Lower lobe of right lung (tissue), 2 donors: ENCODE measurements at regions not wholly inside any gene's neighbourhood (a gene's known extent, or its start where the extent isn't known, plus 50 kb on each side); places are given as distances from the start of the nearest gene placed in this dataset.

ENCODE experiments used
- ATAC-seq, 2 donors: fragments of 200-7000 bp; cut with Tn5 transposase; one replicate each; pipeline ENCODE4 v1.9.1; 2020 to 2022; ENCODE audit warnings: mild to moderate bottlenecking in 2 of 2, moderate library complexity in 2 of 2
- DNase-seq: peaks from one replicate; pipeline ENCODE4 v3.0.0-alpha.2; 2020
- H3K27ac ChIP-seq: fragments of 200-600 bp; one replicate; pipeline ENCODE4 v1.8.0; 2022
- H3K27me3 ChIP-seq: fragments of 200-600 bp; one replicate; pipeline ENCODE4 v1.8.0; 2022; ENCODE audit warnings: low read depth
- H3K36me3 ChIP-seq: fragments of 200-600 bp; one replicate; pipeline ENCODE4 v1.8.0; 2022; ENCODE audit warnings: mild to moderate bottlenecking
- H3K4me1 ChIP-seq: fragments of 200-600 bp; one replicate; pipeline ENCODE4 v1.8.0; 2022
- H3K4me3 ChIP-seq: fragments of 200-600 bp; one replicate; pipeline ENCODE4 v1.8.0; 2022; ENCODE audit warnings: mild to moderate bottlenecking
- H3K9me3 ChIP-seq: fragments of 200-600 bp; one replicate; pipeline ENCODE4 v1.8.0; 2022
- intact Hi-C: fragments of 100-400 bp; cut with DNase I; formaldehyde crosslinking; loops from one replicate; pipeline ENCODE4 v1.11.0; 2022
- TF ChIP-seq, protein P1 (sequence below): fragments of 200-600 bp; IDR thresholded peaks from one replicate; pipeline ENCODE4 v1.8.0; 2022; ENCODE audit warnings: antibody characterized with exemption, mild to moderate bottlenecking
- donor health status: DM: no; HTN: yes; CAD: no; lungs with severe emphysema.

DNA sequence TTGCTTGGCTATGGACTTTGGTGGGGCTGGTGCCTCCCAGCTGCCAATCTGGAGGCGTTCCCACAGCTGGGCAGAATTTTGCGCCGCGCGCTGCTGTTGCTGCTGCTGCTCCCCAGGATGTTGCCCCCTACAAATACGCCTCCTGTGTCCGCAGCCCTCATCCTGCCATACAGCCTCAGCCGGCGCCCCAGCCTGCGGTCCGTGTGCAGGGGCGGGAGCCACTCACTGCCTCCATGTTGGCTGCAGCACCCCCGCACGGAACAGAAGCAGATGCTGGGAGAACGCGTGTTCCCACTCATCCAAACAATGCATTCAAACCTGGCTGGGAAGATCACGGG, 197.7 kb upstream of the MCTP2 start:
- no peak overlapping the region for H3K4me3 ChIP-seq
- TF ChIP-seq, protein P1, sequence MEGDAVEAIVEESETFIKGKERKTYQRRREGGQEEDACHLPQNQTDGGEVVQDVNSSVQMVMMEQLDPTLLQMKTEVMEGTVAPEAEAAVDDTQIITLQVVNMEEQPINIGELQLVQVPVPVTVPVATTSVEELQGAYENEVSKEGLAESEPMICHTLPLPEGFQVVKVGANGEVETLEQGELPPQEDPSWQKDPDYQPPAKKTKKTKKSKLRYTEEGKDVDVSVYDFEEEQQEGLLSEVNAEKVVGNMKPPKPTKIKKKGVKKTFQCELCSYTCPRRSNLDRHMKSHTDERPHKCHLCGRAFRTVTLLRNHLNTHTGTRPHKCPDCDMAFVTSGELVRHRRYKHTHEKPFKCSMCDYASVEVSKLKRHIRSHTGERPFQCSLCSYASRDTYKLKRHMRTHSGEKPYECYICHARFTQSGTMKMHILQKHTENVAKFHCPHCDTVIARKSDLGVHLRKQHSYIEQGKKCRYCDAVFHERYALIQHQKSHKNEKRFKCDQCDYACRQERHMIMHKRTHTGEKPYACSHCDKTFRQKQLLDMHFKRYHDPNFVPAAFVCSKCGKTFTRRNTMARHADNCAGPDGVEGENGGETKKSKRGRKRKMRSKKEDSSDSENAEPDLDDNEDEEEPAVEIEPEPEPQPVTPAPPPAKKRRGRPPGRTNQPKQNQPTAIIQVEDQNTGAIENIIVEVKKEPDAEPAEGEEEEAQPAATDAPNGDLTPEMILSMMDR = no peak
- H3K9me3 ChIP-seq = no peaks in the 10 kb centered on the region
- no peaks in the 10 kb centered on the region for H3K27me3 ChIP-seq
- intact Hi-C loops = no loop called here
- H3K36me3 ChIP-seq = no peaks in the 10 kb centered on the region
- no peak overlapping the region for H3K27ac ChIP-seq
- no peaks in the 10 kb centered on the region for H3K4me1 ChIP-seq
- DNase-seq (no peak), ATAC-seq (no peak)

DNA sequence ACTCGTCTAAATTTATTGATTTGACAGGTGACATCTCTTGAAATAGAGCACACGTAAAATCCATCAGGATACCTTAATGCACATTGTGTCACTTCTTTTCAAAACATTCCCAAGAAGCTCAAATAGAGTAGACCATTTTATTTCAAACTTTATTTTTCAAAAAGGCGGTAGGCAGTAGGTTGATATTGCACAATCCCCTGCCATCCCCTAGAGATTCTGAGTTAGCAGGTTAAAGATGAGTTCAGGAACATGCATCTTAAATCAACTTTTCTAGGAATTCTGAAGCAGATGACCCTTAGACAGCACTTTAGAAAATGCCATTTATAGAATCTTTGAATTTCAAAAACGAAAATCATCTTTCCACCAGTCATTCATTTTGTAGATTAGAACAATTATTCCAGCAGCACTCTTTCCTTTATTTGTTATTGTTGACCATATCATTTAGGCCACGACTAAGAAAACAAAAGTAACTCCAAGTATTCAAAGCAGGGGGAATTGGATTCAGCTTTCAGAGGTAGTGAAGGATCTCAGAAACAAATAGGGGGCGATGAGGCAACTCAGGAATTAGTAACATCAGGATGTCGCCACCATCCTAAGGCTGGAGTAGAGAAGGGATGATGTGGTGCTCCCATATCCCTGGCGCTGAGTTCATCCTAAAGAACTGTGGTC, 198.2 kb upstream of the MCTP2 start:
- DNase-seq (no peak), ATAC-seq (no peak)
- Histone ChIP-seq H3K4me1 (no peaks in the 10 kb centered on the region), H3K9me3 (no peaks in the 10 kb centered on the region), H3K27me3 (no peaks in the 10 kb centered on the region), H3K27ac (no peak overlapping the region), H3K4me3 (no peak overlapping the region), H3K36me3 (no peaks in the 10 kb centered on the region)
- intact Hi-C loops = no loop called here
- TF ChIP-seq, protein P1 = no peak

DNA sequence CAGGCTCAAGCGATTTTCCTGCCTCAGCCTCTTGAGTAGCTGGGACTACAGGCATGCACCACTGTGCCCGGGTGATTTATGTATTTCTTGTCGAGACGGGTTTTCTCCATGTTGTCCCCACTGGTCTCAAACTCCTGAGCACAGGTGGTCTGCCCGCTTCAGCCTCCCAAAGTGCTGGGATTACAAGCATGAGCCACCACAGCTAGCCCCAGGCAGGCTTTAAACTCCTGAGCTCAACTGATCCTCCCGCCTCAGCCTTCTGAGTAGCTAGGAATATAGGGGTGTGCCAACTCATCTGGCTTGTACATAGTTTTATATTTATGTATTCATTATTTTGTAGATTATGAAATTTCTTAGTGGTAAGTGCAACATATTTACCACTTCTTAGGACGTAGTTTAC, 198.8 kb upstream of the MCTP2 start:
- no peaks in the 10 kb centered on the region for H3K4me1 ChIP-seq
- no peaks in the 10 kb centered on the region for H3K36me3 ChIP-seq
- H3K27ac ChIP-seq = no peak overlapping the region
- no peak overlapping the region for H3K4me3 ChIP-seq
- no peak for DNase-seq
- no peaks in the 10 kb centered on the region for H3K9me3 ChIP-seq
- no peaks in the 10 kb centered on the region for H3K27me3 ChIP-seq
- intact Hi-C loops = no loop called here
- no peak for ATAC-seq
- TF ChIP-seq, protein P1 = no peak

DNA sequence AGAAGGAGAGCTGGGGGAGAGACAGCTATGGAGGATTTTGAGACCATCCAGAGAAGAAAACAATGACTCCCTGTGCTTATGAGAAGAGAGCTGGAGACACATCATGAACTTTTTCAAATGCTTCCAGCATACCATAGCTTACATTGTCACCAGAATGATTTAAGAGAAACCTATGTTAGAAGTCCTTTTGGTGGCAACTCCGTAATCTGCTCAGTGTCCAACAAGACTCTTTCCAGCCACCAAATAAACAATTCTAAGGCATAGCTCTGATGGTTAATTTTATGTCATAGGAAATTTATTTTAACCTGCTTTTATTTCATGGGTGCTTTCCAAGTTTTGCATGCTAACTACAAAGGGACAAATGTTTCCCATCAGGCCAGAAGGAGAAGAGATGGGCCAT, 200.3 kb upstream of the MCTP2 start:
- no peak for DNase-seq
- TF ChIP-seq, protein P1 = no peak
- no peaks in the 10 kb centered on the region for H3K36me3 ChIP-seq
- H3K27ac ChIP-seq = no peak overlapping the region
- no peak overlapping the region for H3K4me3 ChIP-seq
- H3K9me3 ChIP-seq = no peaks in the 10 kb centered on the region
- H3K4me1 ChIP-seq = no peaks in the 10 kb centered on the region
- H3K27me3 ChIP-seq = no peaks in the 10 kb centered on the region
- intact Hi-C loops = no loop called here
- no peak for ATAC-seq

DNA sequence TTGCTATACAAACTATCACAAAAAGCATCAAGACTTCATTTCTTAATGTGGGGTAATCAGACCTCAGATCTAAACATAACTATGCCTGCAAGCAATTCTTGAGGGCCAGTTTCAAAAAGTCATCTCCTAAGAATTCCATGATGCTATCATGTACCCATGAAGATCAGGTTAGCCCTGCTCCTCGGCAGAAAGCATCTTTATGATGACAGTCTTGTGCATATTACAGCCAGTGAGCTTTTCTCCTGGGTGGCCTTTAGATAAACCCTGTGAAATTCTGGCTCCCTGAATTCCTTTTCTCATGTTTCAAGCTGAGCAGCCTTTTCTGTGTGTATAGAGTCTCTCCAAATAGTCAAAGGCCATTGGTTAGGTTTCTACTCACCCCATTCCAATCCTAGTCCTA, 201.9 kb upstream of the MCTP2 start:
- TF ChIP-seq, protein P1 = no peak
- no peak overlapping the region for H3K4me3 ChIP-seq
- no peaks in the 10 kb centered on the region for H3K36me3 ChIP-seq
- DNase-seq (no peak), ATAC-seq (no peak)
- H3K27ac ChIP-seq = no peak overlapping the region
- intact Hi-C loops = no loop called here
- H3K27me3 ChIP-seq = no peaks in the 10 kb centered on the region
- H3K4me1 ChIP-seq = no peaks in the 10 kb centered on the region
- H3K9me3 ChIP-seq = no peaks in the 10 kb centered on the region

DNA sequence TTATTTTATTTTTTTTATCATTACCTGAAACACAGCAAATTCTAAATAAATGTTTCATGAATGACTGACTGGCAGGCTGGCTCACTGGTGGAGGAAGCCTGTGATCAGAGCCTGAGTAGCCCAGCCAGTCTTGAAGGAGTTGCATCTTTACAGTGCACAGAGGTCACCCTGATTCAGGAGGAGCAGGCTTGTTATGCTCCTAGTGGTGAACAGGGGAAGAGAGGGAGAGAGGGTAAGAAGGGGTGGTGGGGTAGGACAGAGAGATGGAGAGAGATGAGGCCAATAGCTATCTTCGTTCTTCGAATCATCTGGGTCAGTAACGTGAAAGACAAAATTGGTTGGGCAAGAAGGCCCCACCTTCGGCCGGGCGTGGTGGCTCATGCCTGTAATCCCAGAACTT, 202.6 kb upstream of the MCTP2 start:
- intact Hi-C loops = no loop called here
- no peaks in the 10 kb centered on the region for H3K9me3 ChIP-seq
- no peak overlapping the region for H3K27ac ChIP-seq
- DNase-seq (no peak), ATAC-seq (no peak)
- TF ChIP-seq, protein P1 = no peak
- H3K27me3 ChIP-seq = no peaks in the 10 kb centered on the region
- no peaks in the 10 kb centered on the region for H3K36me3 ChIP-seq
- no peaks in the 10 kb centered on the region for H3K4me1 ChIP-seq
- H3K4me3 ChIP-seq = no peak overlapping the region
